Fibroblast of peridontal ligament (primary cell): ENCODE measurements at regions not wholly inside any gene's neighbourhood (a gene's known extent, or its start where the extent isn't known, plus 50 kb on each side); places are given as distances from the start of the nearest gene placed in this dataset.

Experiments used
- DNase-seq: peaks from one replicate; pipeline ENCODE4 v3.0.0-alpha.2; 2010; ENCODE audit errors: extremely low read depth

DNA sequence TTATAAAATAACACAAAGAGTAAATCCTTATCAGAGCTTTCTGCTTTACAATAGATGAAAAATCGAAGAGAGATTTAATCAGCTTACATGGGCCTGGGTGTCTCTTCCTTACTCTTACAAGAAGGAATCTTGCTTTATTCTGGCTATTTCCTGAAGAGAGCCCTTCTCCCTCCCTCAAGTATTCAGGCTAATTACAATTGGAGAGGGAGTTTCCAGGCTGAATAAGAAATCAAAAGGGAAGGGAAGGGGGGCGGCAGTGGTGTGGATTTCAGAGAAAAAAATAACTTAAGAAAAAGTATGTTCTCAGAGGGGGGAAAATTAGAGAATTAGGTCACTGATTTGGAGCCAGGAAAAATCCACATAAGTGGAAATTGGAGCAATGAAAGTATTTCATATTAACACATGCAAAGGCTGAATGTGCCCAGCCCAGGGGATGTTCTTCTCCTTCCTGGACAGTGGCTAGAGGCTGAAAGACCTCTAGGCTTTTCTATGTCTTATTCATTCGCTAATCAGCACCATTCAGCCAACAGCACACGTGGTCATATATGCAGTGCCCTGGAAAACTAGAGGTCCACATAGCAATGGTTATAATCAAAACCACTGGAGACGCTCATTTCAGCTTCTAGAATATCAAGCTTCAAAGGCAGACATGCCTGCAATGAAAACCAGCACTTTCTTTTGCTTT lies 158.9 kb upstream of the BTG1 start:
- peak; percentile 87 for DNase-seq

DNA sequence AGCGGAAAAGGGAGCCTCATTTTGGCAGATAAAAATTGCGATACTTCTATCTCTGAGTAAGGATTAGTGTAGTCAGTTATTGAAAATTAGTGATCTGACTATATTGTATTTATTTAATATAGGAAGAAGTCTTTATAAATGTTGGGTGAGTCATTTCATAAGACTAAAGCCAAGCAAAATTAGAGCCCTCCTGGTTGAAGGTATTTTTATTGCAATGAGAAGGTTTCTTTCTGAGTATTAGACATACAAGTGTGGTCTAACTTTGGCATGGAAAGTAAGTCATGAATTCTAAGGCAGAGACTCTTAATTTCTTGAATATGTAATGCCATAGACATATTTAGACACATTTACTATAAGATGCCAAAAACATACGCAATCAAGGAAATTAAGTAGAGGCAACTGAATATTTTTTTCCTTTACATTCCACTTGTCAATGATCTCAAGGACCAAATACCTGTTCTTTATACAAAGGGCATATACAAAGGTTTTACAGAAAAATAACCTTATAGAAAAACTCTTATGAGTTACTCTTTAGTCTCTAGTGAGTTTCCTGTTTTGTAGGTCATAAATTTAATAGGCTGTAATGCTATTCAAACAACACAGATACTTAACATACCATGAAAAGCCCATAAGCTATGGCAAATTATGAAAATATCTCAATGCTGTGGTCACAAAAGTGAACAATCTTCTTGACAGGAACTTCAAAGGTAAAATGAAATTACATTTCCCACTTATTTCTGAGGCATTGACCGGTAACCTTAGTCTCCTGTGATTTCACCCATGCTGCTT lies 156.6 kb upstream of the BTG1 start:
- DNase-seq, result no peak

DNA sequence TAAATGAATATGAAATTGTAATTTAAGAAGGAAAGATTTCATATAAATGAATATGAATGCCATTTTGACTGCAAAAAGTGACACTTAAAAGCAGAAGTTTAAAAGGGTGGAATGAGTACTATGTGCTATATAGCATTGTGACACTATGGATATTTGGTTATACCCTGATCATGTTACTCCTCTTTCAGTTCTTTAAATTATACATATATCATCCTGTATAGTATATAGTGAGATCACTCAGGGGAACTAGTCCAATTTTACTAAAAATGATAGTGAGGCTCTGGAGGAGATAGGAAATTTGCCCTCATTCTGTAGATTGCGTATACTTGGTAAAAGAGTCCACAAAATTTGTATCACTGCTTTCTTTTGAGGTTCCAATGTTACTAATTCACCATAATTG lies 155.7 kb upstream of the BTG1 start:
- no peak for DNase-seq

DNA sequence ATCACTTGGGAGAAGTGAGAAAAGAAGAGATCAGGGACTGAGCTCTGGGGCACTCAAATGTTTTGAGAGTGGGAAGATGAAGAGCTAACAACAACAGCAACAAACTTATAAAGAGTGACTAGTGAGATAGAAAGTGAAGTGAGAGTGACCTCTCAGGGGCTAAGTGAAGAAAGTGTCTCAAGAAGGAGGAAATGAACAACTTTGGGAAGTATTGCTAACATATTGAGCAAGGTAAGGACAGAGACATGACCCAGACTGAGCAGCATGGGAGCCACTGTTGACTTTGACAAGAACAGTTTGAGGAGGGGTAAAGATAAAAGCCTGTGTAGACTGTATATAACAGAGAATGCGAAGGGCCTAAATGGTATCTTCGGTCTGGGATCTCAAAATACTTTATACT lies 155.1 kb upstream of the BTG1 start:
- DNase-seq, result no peak

DNA sequence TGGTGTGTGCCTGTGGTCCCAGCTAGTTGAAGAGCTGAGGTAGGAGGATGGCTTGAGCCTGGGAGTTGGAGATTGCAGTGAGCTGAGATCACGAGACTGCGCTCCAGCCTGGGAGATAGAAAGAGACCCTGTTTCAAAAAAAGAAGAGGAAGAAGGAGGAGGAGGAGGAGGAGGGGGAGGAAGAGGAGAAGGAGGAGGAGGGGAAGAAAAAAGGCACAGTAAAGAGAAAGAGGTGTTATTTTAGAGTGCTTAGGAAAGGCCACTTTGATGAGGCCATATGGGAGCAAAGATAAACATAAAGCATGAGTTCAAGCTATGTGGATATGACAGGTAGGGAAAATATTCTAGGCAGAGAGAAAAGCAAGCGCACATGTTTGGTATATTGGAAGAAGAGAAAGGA lies 154.1 kb upstream of the BTG1 start:
- no peak for DNase-seq

DNA sequence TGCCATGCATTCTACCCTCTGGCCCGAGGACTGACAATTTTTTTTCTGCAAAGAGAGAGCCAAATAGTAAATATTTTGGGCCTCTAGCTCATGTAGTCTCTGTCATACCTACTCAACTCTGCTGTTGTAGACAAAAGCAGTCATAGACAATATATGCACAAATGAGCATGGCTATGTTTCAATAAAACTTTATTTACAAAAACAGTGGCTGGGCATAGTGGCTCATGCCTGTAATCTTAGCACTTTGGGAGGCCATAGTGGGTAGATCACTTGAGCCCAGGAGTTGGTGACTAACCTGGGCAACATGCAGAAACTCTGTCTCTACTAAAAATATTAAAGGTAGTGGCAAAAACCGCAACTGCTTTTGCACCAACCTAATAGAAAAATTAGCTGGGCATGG lies 153.7 kb upstream of the BTG1 start:
- no peak for DNase-seq

DNA sequence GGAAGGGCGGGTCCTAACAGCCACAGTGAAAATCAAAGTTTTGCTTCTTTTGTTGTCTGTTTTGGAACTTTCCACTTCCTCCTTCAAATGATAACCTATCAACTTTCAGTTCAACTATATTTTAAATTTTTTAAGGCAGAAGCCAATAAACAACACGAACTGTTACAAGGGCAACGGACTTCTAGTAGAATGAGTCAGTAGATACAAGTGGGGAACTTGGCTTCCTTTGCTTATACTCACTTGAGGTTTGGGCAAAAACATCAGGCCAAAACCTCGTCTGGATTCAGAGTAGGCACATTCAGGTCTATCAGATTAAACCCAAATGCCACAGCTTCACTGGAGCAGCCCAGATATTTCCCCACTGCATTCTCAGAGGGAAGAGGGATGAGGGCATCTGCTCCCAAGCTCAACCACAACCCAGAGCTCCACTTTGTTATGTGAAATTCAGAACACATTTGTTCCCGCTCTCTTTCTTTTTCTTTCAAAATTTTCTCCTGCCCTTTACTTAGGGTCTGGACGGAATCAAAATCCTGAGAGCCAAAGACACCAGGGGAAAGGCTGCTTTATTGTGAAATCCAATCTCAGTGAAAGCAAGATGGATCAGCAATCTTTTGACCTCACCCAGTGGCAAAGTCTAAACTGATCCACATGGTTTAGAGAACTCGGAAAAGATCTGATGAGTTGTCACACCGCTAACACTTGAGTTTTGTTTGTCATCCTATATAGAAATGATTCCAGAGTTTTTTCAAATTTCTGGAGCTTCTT lies 152.5 kb upstream of the BTG1 start:
- DNase-seq, result peak; percentile 99

DNA sequence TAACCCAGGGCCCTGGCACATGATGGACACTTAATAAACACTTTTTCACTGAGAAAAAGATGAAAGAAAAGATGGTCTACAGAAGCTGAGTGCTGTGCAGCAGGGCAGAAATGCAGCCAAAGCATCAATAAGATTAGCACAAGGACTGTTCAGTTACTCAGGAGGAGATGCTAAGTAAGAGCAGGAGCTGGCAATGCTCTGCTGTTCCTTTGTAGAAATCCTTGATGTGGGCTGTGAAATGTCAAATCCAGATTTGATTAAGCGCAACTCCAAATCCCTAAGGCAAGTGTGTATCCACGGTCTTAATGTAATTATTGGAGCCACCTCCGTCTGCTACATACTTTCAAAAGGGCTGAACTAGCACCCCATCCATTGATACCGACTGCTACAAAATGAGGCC lies 151.8 kb upstream of the BTG1 start:
- DNase-seq, result no peak

DNA sequence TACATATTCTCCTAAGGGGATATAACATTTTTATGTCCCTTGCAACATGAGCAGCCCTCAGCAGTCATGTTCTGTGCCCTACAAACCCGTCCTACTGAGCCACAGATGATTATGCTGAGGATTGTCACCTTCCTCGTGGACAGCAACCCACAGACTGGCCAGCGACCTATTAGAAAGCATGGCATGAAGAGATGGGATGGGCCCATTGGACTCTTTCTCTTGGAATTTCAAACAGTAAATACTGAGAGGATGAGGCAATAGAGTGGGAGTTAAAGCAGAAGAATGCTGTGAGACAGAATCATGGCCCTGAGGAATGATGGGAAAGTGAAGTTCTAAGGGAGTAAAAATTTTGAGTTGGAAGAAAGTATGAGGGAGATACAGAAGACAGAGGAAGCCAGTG lies 149.9 kb upstream of the BTG1 start:
- peak; percentile 59 for DNase-seq

DNA sequence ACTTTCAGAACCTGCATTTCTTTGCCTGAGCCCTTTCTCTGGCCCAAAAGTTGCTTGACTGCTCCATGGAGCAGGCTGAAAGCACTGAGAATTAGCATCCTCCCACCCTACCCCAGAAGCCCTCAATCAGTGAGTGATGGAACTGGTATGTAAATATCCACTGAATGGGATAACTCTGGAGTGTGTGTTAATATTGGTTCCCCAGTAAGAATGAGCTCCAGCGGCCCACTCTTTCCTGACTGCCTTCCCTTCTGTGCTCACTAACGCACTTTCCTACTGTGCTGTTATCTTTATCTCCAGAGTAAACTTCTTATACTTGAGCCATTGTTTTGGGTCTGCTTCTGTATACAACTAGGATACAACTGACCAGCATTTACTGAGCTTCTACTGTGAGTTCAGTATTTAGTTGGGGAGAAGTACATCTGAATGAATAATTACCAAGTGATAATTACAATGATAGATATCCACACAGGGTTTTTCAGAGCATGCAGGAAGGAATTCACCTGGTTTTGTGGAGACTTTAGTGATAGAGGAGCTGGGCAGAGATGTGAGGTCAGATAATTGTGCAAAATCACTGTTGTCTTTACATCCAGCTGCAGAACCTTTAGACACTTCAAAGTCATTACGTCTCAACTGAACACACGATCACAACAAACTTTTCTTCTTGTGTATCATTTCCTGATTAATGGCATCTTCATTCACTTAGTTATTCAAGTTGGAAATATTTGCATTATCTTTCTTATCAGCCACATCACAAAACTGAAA lies 149.2 kb upstream of the BTG1 start:
- peak; percentile 54 for DNase-seq

DNA sequence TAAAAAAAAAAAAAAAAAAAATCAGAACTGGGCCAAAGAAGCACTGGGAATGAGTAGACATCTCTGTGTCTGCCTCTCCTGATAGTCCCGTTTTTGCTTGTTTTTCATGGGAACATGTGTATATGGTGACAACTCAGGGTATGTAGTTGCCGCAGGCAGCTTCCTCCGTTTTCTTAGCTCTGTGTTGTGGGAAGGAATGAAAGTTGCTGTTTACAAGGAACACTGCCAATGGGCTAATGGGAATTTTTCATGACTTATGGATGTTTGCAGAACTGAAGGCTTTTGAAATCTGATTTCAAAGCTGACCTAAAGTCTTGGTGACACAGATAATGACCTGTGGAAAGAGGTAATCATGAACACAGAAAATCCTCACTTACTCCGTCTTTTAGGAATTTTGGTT lies 146.4 kb upstream of the BTG1 start:
- DNase-seq, result peak; percentile 47

DNA sequence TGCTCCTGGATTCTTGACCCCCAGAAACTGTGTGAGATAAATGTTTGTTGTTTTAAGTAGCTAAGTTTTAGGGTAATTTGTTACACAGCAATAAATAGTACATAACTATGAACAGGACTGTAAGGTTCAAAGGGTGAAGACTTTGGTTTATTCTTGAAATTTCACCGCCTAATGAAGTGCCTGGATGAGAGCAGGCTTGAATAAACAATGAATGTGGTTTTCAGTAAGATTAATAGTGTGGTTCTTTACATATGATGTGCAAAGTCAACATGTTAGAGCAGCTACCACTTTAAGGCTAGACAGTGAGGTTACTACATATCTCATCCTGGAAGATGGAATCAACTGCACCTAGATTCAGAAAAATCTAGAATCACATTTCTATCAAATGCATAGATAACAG lies 145.2 kb upstream of the BTG1 start:
- DNase-seq, result no peak

DNA sequence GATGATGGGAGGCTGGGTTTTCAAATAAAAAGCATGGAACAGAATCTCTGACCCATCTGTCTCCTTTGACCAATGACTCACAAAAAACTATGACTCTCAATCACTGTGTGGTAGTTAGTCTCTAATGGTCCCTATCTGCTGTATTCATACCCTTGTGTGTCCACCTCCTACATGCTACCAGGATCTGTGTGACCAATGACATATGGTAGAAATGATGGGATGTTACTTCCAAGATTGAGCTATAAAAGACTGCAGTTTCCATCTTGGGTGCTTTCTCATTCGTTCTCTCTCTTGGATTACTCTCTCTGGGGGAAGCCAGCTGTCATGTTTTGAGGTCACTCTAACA lies 144.7 kb upstream of the BTG1 start:
- DNase-seq, result no peak

DNA sequence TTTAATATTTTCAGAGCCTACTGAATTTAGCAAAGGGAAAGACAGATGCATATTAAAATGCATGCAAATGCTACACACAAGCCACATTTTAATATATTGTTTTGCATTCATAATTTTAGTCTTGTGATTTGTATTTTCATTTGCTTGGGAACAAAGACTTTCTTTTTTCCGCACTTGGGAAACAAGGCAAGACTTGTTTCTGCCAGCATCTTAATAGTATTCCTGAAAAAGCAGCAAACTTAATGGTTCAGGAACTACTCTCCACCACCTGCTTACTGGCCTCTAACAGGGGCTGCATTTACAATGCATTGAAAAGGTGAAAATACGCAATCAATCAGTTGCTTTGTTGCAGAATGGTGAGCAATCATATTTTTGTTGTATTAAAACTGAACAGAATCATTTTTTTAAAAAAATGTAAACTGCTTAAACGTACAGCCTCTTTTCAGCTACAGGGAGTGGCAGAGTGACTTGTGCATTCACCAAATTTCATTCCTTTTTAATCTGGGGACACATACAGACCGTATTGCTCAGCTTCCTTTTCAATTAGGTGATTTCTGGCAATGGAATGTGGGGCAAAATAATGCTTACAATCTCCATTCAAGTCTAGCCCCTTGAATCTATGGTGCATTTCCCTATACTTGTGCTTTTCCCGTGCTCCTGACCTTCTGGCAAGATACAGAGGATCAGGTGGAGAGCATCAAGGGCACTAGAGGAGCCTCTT lies 144.1 kb upstream of the BTG1 start:
- DNase-seq, result peak; percentile 48

DNA sequence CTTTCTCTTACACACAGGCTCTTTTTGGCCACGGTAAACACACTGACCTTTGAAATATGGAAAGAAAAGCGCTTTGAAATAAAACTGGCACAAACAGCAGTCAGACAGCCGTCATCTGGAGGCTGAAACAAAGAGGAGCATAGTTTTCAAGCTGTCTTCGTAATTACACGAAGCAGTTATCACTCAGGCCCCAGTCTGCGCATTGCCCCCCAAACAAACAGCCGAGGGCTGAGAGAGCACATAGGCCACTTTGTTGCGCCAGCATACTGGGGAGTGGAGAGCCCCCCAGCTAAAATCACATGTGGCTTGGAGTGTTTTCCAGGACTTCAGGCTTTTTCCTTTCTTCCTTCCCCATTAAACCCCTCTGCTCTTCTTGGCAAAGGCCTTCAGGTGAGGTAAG lies 142.9 kb upstream of the BTG1 start:
- DNase-seq, result no peak

DNA sequence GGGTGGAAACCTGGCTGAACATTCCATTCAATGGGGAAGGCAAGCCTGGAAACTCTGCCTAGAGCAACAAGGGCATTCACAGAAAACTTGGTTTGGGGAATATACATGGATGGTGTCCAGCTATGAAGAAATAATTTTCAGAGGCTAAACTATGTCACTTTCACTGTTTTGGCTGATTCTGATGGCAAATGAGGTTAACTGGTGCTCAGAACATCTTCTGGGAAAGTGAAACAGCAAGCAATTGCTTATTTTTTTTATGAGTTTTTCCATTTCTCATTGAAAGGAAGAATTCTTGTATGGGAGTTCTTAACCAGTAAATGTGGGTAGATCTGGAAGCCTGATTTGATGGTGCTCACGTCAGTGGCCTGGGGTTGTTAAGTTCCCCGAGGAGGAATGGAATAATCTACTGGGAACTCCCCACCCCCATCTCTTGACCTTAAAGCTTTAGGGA lies 132.8 kb upstream of the BTG1 start:
- peak; percentile 90 for DNase-seq

DNA sequence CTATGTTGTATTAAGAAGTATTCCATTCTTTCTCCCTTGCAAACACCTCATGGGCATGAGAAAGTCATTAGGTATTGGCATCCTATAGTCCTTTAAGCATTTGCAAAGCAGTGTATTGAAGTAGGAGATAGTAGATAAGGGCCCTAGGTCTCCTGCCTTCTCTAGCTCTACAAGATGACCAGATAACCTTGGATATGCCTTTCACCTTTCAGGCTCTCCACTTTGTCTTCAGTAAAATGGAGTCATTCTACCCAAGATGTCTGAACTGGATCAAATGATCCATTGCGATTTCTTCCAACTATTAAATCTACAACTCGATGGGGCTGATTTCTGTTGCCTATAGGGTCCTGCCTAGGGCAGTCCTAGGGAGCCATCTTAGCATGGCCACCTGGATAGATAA lies 132.1 kb upstream of the BTG1 start:
- DNase-seq, result no peak

DNA sequence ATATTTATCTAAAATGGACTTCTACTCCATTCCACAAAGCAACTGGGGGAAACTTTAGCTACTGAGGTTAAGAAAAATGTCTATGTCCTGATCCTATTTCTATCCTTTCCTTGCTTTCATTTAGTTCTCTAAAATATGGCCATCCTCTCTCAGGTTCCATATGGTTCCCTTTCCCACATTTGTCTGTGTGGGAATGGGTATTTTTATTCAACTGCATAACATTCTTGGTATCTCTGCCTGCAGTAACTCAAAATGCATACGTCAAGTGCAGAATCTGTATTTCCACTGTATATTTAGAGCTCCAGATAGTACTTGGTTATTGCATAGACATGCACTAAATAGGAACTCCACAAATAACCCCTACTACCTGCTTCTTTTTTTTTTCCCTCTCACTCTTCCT lies 130.6 kb upstream of the BTG1 start:
- DNase-seq, result no peak

DNA sequence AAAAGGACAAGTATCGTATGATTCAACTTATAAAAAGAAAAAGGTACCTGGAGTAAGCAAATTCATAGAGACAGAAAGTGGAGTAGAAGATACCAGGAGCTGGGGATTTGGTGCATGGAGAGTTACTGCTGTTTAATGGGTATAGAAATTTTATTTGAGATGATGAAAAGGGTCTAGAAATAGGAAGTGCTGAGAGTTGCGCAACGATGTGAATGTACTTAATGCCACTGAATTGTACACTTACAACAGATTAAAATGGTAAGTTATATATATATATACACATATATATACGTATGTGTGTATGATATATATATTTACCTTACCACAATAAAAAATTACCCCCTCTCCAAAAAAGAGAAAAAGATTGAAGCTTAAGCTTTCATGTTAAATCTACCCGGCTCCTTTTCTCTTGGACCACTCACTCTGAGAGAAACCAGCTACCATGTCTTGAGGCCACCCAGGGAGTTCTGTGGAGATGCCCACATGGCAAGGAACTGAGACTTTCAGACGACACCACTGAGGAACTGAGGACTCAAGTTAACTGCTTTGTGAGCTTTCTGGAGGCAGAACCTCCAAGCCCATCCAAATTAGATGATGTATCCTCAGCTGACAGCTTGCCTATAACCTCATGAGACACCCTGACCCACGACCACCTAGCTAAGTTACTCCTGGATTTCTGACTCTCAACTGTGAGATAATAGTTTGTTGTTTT lies 130.0 kb upstream of the BTG1 start:
- DNase-seq, result no peak

DNA sequence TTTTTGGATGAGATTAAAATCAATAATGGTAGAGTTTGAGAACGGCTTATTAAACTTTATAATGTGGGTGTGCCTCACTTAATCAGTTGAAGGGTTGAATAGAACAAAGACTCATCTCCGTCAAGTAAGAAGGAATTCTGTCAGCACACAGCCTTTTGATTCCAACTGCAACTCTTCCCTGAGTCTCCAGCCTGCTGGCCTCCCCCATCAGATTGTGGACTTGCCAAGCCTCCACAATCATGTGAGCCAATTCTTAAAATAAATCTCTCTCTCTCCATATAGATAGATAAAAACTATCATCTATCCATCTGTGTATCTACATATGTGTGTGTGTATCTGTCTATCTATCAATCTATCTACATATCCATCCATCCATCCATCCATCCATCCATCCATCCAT lies 127.4 kb upstream of the BTG1 start:
- no peak for DNase-seq
